Inflammatory macrophage (primary cell): ENCODE measurements at regions not wholly inside any gene's neighbourhood (a gene's known extent, or its start where the extent isn't known, plus 50 kb on each side); places are given as distances from the start of the nearest gene placed in this dataset.

Source experiments
- DNase-seq, 2 donors: peaks; one replicate each; pipeline ENCODE4 v3.0.0-alpha.2; 2020 to 2022

- DNase-seq, result no peak
Measured at GRCh38 chr12:76708296-76708695, 55.6 kb upstream of the ZDHHC17 start.

- no peak for DNase-seq
Measured at GRCh38 chr12:76711241-76711640, 52.7 kb upstream of the ZDHHC17 start.

DNA sequence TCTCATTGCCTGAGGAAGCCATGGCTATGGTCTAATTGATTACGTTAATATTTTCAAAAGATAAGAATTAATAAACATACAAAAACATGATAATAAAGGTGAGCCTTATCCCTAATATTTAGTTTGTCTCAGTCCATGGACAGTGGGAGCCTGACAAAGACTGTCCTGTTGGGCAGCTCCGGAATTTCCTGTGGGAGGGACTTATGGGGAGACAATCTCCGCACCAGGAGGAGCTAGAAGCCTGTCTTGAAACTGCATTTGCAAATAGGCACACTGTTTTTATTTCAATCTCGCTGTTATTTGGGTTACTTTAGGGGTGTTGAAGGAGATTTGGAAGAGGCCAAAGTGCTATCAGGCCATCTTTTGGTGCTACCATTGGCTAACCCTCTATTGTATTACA is 50.8 kb upstream of the ZDHHC17 start:
- DNase-seq, result no peak

- DNase-seq, result no peak
Measured at GRCh38 chr12:76713986-76714385, 49.9 kb upstream of the ZDHHC17 start.
